Medulla oblongata (tissue), 1 donor: ENCODE measurements at regions not wholly inside any gene's neighbourhood (a gene's known extent, or its start where the extent isn't known, plus 50 kb on each side); places are given as distances from the start of the nearest gene placed in this dataset.
"Not testable (repeated sequence)": the region's sequence is repeated elsewhere in the genome, so short reads cannot be mapped to it uniquely, and the experiment has no call there.

Source experiments
- DNase-seq: peaks from one replicate; pipeline ENCODE4 v3.0.0-alpha.2; 2015; ENCODE audit errors: extremely low spot score

DNA sequence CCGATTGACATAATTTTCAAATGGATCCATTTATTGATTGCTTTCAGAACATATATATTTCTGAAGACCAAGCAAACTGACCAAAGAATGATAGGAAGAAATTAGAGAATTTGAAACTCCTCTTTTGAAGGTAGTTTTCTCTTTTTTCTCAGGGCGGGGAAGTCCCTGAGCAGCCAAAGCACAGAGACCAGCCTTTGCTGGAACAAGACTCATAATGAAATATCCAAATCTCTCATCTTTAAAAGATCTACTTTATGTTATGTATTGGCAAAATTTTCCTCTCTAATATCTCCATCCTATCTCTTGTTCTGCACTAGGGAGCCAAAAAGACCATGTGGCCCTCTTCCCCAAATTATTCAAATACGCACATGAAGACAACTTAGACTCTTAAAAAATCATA is 379.0 kb upstream of the TCF4 start:
- no peak for DNase-seq

GRCh38 chr18:55964171-55964570 is 376.2 kb upstream of the TCF4 start:
- DNase-seq: no peak

DNA sequence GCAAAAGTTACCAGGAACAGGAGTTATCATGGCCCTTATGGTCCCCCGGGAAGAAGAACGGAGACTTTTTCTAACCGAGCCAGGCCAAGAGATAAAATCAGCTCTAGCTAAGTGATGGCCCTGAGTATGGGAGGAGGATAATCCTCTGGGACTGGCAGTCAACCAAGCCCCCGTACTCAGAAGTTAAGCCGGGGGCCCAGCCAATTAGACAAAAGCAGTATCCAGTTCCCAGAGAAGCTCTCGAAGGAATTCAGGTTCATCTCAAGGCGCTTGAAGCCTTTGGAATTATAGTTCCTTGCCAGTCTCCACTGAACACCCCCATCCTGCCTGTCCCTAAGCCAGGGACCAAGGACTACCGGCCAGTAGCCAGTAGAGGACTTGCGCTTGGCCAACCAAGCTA is 365.3 kb upstream of the TCF4 start:
- no peak for DNase-seq

DNA sequence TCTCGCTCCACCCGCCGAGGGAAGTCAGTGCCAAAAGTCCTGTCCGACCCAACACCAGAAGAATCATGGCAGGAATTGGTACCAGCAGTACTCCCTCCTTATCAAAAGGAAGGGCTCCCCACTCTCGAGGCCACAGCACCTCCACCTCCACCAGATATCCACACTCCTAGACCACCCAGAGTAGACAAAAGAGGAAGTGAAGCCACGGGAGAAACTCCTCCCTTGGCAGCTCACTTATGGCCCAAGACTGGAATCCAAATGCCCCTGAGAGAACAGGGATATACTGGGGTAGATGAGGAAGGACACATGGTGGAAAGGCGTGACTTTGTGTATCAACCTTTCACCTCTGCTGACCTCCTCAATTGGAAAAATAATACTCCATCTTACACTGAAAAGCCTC is 363.7 kb upstream of the TCF4 start:
- not testable (repeated sequence) for DNase-seq

DNA sequence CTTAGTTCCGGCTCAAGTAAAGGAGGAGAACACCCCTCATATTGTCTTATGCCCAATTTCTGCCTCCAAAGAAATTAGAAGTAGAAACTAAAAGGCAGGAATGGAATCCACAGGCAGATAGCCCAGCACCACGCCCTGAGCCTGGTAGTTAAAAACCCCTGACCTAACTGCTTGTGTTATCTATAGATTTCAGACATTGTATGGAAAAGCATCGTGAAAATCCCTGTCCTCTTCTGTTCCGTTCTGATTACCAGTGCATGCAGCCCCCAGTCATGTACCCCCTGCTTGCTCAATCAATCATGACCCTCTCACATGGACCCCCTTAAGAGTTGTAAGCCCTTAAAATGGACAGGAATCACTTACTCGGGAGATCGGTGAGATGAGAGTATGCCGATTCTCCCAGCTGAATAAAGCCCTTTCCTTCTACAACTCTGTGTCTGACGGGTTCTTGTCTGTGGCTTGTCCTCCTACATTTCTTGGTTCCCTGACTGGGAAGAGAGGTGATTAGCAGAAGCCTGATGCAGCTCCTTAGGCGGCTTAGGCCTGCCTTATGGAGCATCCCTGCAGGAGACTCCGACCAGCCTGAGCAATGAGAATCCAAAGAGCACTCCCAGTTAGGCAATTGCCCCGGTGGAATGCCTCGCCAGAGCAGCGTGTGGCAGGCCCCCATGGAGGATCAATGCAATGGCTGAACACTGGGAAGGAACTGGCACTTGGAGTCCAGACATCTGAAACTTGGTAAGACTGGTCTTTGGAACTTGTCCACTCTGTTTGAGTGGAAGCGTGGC is 362.6 kb upstream of the TCF4 start:
- no peak for DNase-seq

GRCh38 chr18:55934821-55935220 is 346.8 kb upstream of the TCF4 start:
- DNase-seq: no peak

GRCh38 chr18:55932675-55933074 is 344.7 kb upstream of the TCF4 start:
- no peak for DNase-seq

- DNase-seq: no peak
Observed at GRCh38 chr18:55927831-55928230, 339.8 kb upstream of the TCF4 start.

GRCh38 chr18:55925772-55926171 is 337.8 kb upstream of the TCF4 start:
- DNase-seq: no peak

- no peak for DNase-seq
Observed at GRCh38 chr18:55920063-55920462, 332.1 kb upstream of the TCF4 start.

DNA sequence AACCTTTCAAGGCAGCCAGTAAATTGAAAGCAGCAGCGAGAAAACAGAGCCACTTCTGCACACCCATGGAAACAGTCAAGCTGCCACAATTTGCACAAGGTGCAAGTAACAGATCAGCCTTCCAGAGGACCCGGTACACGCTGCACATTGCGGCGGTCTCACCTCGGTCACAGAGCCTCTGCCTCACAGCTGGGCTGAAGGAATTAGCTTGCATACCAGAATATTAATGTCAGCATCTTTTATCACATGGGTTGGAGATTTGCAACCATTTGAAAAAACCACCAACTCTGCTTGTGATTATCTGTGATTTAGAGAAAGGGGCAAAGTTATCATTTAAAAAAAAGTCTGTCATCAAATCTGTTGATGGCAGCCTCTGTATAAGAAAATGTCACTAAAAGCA is 330.5 kb upstream of the TCF4 start:
- DNase-seq: no peak

- no peak for DNase-seq
Observed at GRCh38 chr18:55912919-55913318, 324.9 kb upstream of the TCF4 start.

GRCh38 chr18:55912071-55912470 is 324.1 kb upstream of the TCF4 start:
- DNase-seq: no peak

DNA sequence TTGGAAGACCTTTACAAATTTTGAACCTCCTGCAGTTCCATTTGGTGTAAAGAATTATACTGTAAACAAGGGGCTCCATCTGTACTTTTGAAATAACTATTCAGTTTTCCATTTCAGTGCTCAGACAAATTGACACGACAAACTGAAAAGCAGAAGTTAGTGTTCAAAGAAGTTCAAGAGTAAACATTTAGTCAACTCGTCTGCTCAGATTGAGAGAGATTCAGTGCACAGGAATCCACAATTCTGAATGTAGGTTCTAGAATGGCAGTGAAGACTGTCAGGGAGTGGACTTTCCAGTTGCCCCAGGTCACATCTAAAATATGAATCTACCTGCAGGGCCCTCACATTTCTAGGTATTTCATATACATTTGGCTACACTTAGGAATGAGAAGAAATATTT is 322.3 kb upstream of the TCF4 start:
- DNase-seq: no peak

GRCh38 chr18:55908901-55909366 is 320.9 kb upstream of the TCF4 start:
- DNase-seq: no peak

- DNase-seq: no peak
Observed at GRCh38 chr18:55907453-55908175, 319.6 kb upstream of the TCF4 start.

DNA sequence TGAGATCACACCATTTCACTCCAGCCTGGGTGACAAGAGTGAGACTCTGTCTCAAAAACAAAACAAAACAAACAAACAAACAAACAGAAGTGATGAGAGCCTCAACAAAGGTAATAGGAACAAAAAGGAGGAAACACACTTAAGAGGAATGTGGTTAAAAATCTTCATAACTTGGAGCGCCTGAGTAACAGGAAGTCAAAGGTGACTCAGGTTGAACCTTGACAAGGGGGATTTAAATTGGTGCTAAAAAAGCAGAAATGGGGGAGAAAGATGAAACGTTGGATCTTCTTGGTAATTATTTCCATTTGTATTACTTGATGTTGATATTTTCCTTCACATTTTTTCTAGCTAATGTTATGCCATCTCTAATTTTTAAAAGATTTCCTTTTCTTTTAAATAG is 318.5 kb upstream of the TCF4 start:
- DNase-seq: no peak

GRCh38 chr18:55903911-55904310 is 315.9 kb upstream of the TCF4 start:
- DNase-seq: no peak

GRCh38 chr18:55900380-55900779 is 312.4 kb upstream of the TCF4 start:
- DNase-seq: no peak

GRCh38 chr18:55897091-55897689 is 309.2 kb upstream of the TCF4 start:
- no peak for DNase-seq

GRCh38 chr18:55893948-55894347 is 306.0 kb upstream of the TCF4 start:
- no peak for DNase-seq

DNA sequence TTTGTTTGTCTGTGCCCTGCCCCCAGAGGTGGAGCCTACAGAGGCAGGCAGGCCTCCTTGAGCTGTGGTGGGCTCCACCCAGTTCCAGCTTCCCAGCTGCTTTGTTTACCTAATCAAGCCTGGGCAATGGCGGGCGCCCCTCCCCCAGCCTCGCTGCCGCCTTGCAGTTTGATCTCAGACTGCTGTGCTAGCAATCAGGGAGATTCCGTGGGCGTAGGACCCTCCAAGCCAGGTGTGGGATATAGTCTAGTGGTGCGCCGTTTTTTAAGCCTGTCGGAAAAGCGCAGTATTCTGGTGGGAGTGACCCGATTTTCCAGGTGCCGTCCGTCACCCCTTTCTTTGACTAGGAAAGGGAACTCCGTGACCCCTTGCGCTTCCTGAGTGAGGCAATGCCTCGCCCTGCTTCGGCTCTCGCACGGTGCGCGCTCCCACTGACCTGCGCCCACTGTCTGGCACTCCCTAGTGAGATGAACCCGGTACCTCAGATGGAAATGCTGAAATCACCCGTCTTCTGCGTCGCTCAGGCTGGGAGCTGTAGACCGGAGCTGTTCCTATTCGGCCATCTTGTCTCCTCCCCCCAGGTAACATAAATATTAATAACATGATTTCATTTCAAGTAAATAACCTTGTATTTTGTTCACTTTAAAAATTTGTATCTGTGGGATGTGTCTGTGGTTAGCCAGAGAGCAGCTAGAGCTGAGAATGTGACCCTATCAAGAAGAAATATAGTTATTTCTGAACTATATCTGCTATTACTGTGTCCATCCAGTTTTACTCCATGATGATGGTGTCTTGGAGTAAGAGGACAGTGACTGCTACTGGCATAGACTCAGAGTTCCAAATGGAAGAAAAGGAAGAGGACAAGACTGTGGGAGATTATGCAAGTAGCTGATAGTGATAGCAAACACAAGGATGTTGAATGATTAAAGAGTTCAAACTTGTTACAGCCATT is 305.1 kb upstream of the TCF4 start:
- not testable (repeated sequence) for DNase-seq
